Aorta (tissue), 5 donors: ENCODE measurements at regions not wholly inside any gene's neighbourhood (a gene's known extent, or its start where the extent isn't known, plus 50 kb on each side); places are given as distances from the start of the nearest gene placed in this dataset.

Experiments used
- ATAC-seq: fragments of 200-7000 bp; cut with Tn5 transposase; one replicate; pipeline ENCODE4 v1.9.1; 2022; ENCODE audit warnings: moderate library complexity; ENCODE audit not compliant: low FRiP score
- DNase-seq, 2 donors: peaks; one replicate each; pipeline ENCODE4 v3.0.0-alpha.2; 2020
- H3K27ac ChIP-seq, 2 donors: one replicate each; pipeline ENCODE4 v1.5.1; 2013; ENCODE audit warnings: low read length in 2 of 2, mild to moderate bottlenecking in 2 of 2, moderate library complexity in 2 of 2, control low read depth in 1 of 2, inconsistent platforms in 1 of 2, low read depth in 1 of 2
- H3K27me3 ChIP-seq, 2 donors: one replicate each; pipeline ENCODE4 v1.6.1; 2013; ENCODE audit warnings: control low read depth in 1 of 2, low read length in 1 of 2, mild to moderate bottlenecking in 1 of 2, moderate library complexity in 1 of 2; ENCODE audit not compliant: insufficient read depth in 2 of 2, control insufficient read depth in 1 of 2
- H3K36me3 ChIP-seq, 2 donors: one replicate each; pipeline ENCODE4 v1.6.1; 2013; ENCODE audit warnings: control low read depth in 1 of 2, low read length in 1 of 2, mild to moderate bottlenecking in 1 of 2; ENCODE audit not compliant: insufficient read depth in 2 of 2, control insufficient read depth in 1 of 2
- H3K4me1 ChIP-seq, 2 donors: one replicate each; pipeline ENCODE4 v1.6.1; 2013; ENCODE audit warnings: low read length in 2 of 2, control low read depth in 1 of 2, mild to moderate bottlenecking in 1 of 2, moderate library complexity in 1 of 2; ENCODE audit not compliant: insufficient read depth in 2 of 2, control insufficient read depth in 1 of 2
- H3K4me3 ChIP-seq, 2 donors: one replicate each; pipeline ENCODE4 v1.5.1; 2013; ENCODE audit warnings: low read length in 2 of 2, control low read depth in 1 of 2, mild to moderate bottlenecking in 1 of 2
- H3K9me3 ChIP-seq: one replicate; pipeline ENCODE4 v1.6.1; 2013; ENCODE audit warnings: mild to moderate bottlenecking, low read length; ENCODE audit not compliant: control insufficient read depth
- WGBS, 2 donors: extraction: QIAGEN DNeasy Blood & Tissue Kit; methylation state at CpG; one replicate each; pipeline ENCODE4 v1.1.7; 2013; 5-methylcytosine and 5-hydroxymethylcytosine counted together
- intact Hi-C, 2 donors: fragments of 100-400 bp; cut with DNase I; formaldehyde crosslinking; loops; one replicate each; pipeline versions ENCODE4 v1.14.2 to v1.15.0; 2022
- donor health status: healthy with polysubstance abuse.
- donor health status: Bipolar disorder and iron deficiency.
- donor health status: DM: no; HTN: no; CAD: no.
- donor health status: DM: no; HTN: no; CAD: no.
- donor health status: DM: yes; HTN: yes; CAD: no.

DNA sequence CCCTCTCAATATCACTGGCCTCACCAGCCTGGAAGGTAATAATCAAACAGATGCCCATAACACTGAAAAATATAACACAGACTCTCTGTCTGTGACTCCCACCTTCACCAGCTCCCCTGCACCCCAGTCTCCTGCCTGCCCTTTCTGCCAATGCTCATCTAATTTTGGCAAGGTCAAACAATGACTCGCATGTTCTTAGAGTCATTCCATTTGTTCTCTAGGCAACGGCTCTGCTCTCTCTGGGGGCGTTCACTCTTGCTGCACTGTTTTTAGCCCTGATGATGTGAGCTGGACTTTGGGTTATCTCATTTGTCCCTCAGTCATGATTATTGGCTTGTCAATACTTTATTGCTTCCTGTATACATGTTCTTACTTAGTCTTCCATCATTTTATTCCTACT is 691.8 kb downstream of the FLRT2 start:
- Histone ChIP-seq H3K9me3 (no peaks in the 10 kb centered on the region), H3K27ac (no peak overlapping the region), H3K4me3 (no peak overlapping the region), H3K27me3 (no peaks in the 10 kb centered on the region), H3K36me3 (no peaks in the 10 kb centered on the region), H3K4me1 (no peaks in the 10 kb centered on the region)
- DNase-seq, result no peak
- ATAC-seq, result no peak
- intact Hi-C loops, result no loop called here
- 14 to 15% methylated on average over 3 of the region's 3 CpGs for WGBS, 2 donors

DNA sequence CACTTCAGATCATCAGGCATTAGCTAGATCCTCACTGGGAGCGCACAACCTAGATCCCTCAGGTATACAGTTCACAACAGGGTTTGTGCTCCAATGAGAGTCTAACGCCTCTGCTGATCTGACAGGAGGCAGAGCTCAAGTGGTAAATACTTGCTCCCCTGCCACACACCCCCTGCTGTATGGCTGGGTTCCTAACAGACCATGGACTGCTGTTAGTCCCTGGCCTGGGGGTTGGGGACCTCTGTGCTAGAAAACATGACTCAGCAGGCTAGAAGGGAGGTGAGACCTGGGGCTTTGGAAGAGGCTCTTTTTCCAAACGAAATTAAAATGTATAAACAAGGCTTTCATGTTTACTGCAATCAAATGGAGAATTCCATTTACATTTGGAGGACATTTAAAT is 691.1 kb downstream of the FLRT2 start:
- Histone ChIP-seq H3K36me3 (no peaks in the 10 kb centered on the region), H3K9me3 (no peaks in the 10 kb centered on the region), H3K4me1 (no peaks in the 10 kb centered on the region), H3K27ac (no peak overlapping the region), H3K4me3 (no peak overlapping the region), H3K27me3 (no peaks in the 10 kb centered on the region)
- ATAC-seq (no peak), DNase-seq (no peak)
- intact Hi-C loops, result no loop called here
- WGBS, 2 donors, result 54% methylated on average over 3 of the region's 3 CpGs

DNA sequence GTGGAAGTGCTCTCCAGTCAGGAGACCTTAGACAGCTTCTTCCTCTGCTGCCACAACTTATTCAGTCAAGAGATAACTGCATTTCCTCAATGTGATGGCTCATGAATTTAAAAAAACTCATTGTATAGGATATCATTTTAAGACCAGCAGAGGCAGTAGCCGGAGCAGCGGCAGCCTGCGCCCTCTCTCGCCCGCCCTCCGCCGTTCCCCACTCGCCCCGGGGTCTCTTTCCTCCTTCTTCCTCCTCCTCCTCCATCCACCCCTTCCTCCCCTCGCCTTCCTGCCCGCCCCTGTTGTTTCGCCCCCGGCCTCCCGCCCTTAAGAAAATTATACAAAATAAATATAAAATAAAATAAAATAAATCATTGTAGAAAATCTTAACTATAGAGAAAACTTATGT is 687.6 kb downstream of the FLRT2 start:
- Histone ChIP-seq H3K9me3 (no peaks in the 10 kb centered on the region), H3K27ac (no peak overlapping the region), H3K4me3 (no peak overlapping the region), H3K36me3 (no peaks in the 10 kb centered on the region), H3K27me3 (no peaks in the 10 kb centered on the region), H3K4me1 (no peaks in the 10 kb centered on the region)
- intact Hi-C loops, result no loop called here
- DNase-seq (no peak), ATAC-seq (no peak)
- WGBS, 2 donors, result 54 to 62% methylated on average over 14 of the region's 14 CpGs

DNA sequence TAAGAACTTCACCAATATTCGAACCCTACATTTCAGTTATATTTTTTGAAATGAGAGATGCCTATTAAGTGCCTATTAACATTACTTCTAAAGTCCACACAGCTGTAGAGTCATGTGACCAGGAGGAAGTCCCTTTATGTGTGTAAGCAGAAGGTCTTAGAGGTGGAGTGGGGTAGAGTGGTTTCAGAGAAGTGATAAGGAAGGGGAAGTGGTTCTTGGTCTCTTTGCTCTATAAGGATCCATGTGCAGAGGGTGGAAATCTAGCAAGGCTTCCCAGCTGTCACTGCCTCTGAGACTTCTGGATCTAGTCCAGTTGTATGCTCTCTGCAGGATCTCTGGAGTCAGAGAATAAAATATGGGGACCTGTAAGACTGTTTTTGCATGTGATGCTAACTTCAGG is 673.9 kb downstream of the FLRT2 start:
- H3K27me3 ChIP-seq, result no peaks in the 10 kb centered on the region
- no peak overlapping the region for H3K4me3 ChIP-seq
- intact Hi-C loops, result no loop called here
- H3K9me3 ChIP-seq, result peaks cover 1% of the 10 kb centered on the region
- H3K27ac ChIP-seq, result no peak overlapping the region
- DNase-seq (no peak), ATAC-seq (no peak)
- no peaks in the 10 kb centered on the region for H3K4me1 ChIP-seq
- no peaks in the 10 kb centered on the region for H3K36me3 ChIP-seq
- 85 to 87% methylated on average over 1 of the region's 1 CpG for WGBS, 2 donors

DNA sequence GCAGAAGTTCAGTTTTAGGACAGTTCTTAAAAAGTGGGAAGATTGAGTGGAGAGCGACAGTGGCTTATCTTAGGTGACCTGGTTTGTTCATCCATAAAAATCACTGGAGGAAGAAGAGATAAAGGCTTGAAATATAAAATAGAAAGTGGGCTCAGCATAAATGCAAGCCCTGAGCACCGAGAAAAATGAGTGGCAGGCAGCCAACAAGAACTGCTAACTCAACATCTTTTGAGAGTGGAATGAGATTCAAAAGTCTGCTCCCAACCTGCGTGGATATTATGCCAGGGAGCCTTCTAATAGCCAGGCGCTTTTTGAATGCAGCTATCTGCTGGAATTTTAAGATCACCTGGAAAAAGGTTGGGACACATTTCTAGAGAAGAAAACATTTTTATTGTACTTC is 666.5 kb downstream of the FLRT2 start:
- Histone ChIP-seq H3K27ac (no peak overlapping the region), H3K27me3 (no peaks in the 10 kb centered on the region), H3K4me3 (no peak overlapping the region), H3K9me3 (no peaks in the 10 kb centered on the region), H3K4me1 (no peaks in the 10 kb centered on the region), H3K36me3 (no peaks in the 10 kb centered on the region)
- DNase-seq (no peak), ATAC-seq (no peak)
- WGBS, 2 donors, result 5 to 8% methylated on average over 4 of the region's 4 CpGs
- intact Hi-C loops, result no loop called here

DNA sequence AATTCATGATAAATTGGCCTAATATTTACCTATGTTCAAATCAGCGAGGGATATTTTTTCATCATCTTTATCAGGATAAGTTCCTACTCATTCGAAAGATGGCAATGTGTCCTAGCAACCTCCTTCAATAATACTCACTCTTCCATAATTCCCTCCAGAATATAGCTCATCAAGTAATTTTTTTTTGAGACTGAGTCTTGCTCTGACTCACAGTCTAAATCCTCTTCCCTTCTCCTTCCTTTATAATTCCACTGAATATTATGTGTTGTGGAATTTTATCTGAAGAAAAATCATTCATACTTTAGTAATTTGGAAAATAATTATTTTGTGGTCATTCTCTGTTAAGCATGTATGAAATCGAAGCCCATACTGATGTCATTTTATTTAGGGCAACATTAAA is 663.8 kb downstream of the FLRT2 start:
- WGBS, 2 donors, result 58 to 70% methylated on average over 3 of the region's 3 CpGs
- ATAC-seq, result no peak

DNA sequence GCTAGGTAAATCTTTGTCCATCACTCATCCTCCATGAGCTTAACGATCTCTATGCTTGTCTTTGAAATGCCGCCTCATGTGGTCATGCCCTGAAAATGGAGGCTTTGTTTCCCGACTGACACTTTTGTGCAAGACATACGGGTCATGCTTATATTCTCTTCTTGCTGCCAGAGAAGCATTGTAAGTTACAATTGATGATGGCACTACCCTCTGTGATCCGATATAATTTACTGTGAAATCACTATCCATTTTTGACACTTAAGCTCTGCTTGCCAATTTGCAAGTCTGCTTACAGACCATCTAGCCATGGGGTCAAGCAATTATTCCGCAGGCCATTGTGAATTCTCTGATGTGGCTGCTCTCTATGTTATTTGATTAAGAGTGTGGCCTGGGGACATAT is 650.0 kb downstream of the FLRT2 start:
- DNase-seq (no peak), ATAC-seq (no peak)
- no peaks in the 10 kb centered on the region for H3K9me3 ChIP-seq
- no peak overlapping the region for H3K27ac ChIP-seq
- no peaks in the 10 kb centered on the region for H3K27me3 ChIP-seq
- intact Hi-C loops, result no loop called here
- WGBS, 2 donors, result 63 to 77% methylated on average over 6 of the region's 6 CpGs
- no peaks in the 10 kb centered on the region for H3K36me3 ChIP-seq
- H3K4me1 ChIP-seq, result no peaks in the 10 kb centered on the region
- H3K4me3 ChIP-seq, result no peak overlapping the region

More for the DNA sequence above, 663.8 kb downstream of the FLRT2 start:
- no peaks in the 10 kb centered on the region for H3K9me3 ChIP-seq
- no peaks in the 10 kb centered on the region for H3K4me1 ChIP-seq
- H3K27ac ChIP-seq, result no peak overlapping the region
- no peak for DNase-seq
- no peaks in the 10 kb centered on the region for H3K27me3 ChIP-seq
- no peaks in the 10 kb centered on the region for H3K36me3 ChIP-seq
- no peak overlapping the region for H3K4me3 ChIP-seq
- intact Hi-C loops, result no loop called here

DNA sequence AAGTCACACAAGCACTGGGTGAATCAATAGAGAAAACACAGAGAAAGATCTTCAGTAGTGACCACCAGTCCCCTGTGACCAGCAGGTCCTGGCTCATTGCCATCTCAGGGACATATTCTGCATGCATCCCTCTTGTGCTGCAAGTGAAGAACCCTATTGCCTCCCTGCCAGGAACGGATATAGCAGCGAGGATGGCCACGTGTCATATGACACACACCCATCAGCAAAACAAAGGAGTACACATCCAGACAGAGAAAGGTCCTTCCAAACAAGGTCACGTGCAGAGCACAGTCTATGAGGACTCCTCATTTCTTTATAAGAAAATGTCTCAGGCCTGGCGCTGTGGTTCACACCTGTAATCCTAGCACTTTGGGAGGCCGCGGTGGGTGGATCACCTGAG is 638.4 kb downstream of the FLRT2 start:
- Histone ChIP-seq H3K4me3 (no peak overlapping the region), H3K36me3 (no peaks in the 10 kb centered on the region), H3K9me3 (peaks cover 1% of the 10 kb centered on the region), H3K27ac (no peak overlapping the region), H3K4me1 (no peaks in the 10 kb centered on the region), H3K27me3 (no peaks in the 10 kb centered on the region)
- ATAC-seq (no peak), DNase-seq (no peak)
- intact Hi-C loops, result no loop called here
- WGBS, 2 donors, result 89% methylated on average over 7 of the region's 7 CpGs

DNA sequence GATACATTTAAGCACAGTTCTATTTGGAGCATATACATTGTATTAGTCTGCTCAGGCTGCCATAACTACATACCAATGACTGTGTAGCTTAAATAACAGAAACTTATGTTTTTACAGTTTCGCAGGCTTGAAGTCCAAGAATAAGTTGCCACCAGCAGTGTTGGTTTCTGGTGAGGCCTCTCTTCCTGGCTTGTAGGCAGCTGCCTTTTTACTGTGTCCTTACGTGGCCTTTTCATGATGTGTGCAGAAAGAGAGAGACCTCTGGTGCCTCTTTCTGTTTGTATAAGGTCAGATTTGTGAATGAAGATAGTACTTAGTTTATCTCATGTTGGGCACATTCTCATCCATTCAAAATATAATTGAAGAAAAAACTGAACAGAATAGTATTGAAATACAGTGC is 636.6 kb downstream of the FLRT2 start:
- Histone ChIP-seq H3K4me1 (no peaks in the 10 kb centered on the region), H3K4me3 (no peak overlapping the region), H3K27me3 (no peaks in the 10 kb centered on the region), H3K36me3 (no peaks in the 10 kb centered on the region), H3K9me3 (peaks cover 1% of the 10 kb centered on the region), H3K27ac (no peak overlapping the region)
- ATAC-seq (no peak), DNase-seq (no peak)
- 48 to 49% methylated on average over 2 of the region's 2 CpGs for WGBS, 2 donors
- intact Hi-C loops, result no loop called here
